ENCODE measurements at regions not wholly inside any gene's neighbourhood (a gene's known extent, or its start where the extent isn't known, plus 50 kb on each side); places are given as distances from the start of the nearest gene placed in this dataset.

- TF ChIP-seq CTCF (IDR thresholded peaks at IDR 0.05; ENCODE audit: insufficient read depth, low read length) (no peak), POLR2AphosphoS5 (IDR thresholded peaks at IDR 0.05; ENCODE audit: low read depth) (no peak), REST (IDR thresholded peaks at IDR 0.05; ENCODE audit: insufficient replicate concordance, low read depth) (no peak), GABPA (IDR thresholded peaks at IDR 0.05; ENCODE audit: low read depth) (no peak), SPI1 (IDR thresholded peaks at IDR 0.05; ENCODE audit: borderline replicate concordance, low read depth) (no peak)
Observed at GRCh38 chr17:68197997-68198930, 49.6 kb upstream of the AMZ2 start.

Data from HL-60 (cell line).